Peyer's patch (tissue), 4 donors: ENCODE measurements at regions not wholly inside any gene's neighbourhood (a gene's known extent, or its start where the extent isn't known, plus 50 kb on each side); places are given as distances from the start of the nearest gene placed in this dataset.

ENCODE experiments used
- CTCF ChIP-seq, 6 experiments: fragments of 450-650 bp in 4 of 6; fragments of 200-600 bp in 2 of 6; sonication (generic) in 1 of 6; IDR thresholded peaks; one replicate each; pipeline ENCODE4 v1.5.1; 2017 to 2019; ENCODE audit warnings: antibody characterized with exemption in 6 of 6, mild to moderate bottlenecking in 3 of 6, moderate library complexity in 1 of 6
- POLR2A ChIP-seq, 2 donors: fragments of 450-650 bp; IDR thresholded peaks; one replicate each; pipeline ENCODE4 v1.5.1; 2017; ENCODE audit warnings: antibody characterized with exemption in 2 of 2, mild to moderate bottlenecking in 2 of 2, moderate library complexity in 2 of 2

DNA sequence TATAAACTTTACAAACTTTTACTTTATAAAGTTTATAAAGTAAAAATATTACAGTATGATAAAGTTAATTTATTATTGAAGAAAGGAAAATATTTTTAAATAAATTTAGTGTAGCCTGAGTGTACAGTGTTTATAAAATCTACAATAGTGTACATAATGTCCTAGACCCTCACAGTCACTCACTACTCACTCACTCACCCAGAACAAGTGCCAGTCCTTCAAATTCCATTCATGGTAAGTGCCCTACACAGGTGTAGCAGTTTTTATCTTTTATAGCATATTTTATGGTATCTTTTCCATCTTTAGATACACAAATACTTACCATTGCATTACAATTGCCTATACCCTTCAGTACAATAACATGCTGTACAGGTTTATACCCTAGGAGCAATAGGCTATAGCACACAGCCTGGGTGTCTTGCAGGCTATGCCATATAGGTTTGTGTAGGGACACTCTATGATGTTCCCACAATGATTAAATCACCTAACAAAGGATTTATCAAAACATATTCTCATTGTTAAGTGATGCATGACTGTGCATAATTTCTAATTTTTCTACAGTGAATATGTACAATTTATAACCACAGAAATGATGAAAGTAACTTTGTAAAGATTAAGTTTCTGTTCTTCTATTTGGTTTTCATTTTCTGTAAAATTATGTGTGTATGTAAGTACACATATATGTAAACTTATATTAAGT is 98.0 kb downstream of the SPRY2 start:
- TF ChIP-seq CTCF (IDR thresholded peaks at IDR 0.05) (no peak), POLR2A (IDR thresholded peaks at IDR 0.05) (no peak)
